GM18907 (cell line): ENCODE measurements at regions not wholly inside any gene's neighbourhood (a gene's known extent, or its start where the extent isn't known, plus 50 kb on each side); places are given as distances from the start of the nearest gene placed in this dataset.

ENCODE experiments used
- ATAC-seq: cut with Tn5 transposase; IDR thresholded peaks from one replicate; pipeline ENCODE4 v1.9.1; 2021; ENCODE audit warnings: mild to moderate bottlenecking, moderate library complexity; ENCODE audit not compliant: unreplicated experiment

DNA sequence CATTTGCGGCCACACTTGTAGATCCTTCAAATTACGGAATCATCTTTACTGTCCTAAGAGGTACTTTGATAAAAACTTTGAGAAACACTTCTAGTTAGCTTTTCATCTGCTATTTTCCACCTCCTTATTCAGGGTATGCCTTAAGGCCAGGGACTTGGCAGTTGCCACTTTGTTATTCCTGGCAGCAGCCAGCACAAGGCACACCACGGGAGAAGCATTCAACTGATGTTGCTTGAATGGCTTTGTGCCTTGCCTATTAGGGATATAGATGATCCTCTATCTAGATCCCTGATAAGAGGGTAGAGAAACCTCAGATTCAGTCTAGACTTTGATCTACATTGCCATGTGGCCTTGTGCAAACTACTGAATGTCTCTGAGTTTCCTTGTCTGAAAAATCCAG is 70.3 kb upstream of the EPHA4 start:
- no peak for ATAC-seq

DNA sequence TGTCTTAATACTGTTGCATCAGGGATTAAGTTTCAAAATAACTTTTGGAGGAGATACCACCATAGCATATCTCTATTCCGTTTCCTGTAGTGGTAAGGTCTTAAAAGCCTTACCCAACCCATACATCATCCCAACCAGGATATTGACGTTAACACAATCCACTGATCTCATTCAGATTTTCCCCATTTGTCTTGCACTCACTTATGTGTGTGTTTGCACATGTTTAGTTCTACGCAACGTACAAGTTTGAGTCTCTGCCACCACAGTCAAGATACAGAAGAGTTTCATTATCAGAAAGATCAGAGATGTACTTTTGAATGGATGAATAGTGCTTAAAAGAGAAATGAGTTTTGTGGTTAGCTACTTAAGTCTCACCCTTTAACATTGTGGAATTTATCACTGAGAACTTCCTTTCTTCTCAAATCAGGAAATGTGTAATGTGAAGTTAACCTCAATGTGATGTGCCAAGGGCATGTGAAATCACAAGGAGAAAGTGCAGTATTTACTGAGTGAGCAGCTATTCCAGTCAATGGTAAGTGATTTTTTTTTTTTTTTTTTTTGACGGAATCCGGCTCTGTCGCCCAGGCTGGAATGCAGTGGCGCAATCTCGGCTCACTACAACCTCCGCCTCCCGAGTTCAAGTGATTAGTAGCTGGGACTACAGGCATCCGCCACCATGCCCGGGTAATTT is 69.2 kb upstream of the EPHA4 start:
- ATAC-seq = no peak

DNA sequence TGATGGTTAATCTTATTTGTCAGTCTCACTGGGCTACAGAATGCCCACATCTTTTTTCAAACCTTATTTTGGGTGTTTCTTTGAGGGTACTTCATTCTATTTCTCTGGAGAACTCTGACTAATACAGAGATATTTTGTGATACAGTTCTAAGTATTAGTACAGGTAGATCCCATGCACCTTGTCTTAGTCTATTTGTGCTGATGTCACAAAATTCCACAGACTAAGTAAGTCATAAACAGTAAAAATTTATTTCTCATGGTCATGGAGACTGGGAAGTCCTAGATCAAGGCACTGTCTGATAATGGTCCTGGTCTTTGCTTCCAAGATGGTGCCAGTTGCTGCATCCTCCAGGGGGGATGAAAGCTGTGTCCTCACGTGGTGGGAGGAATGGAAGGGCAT is 68.6 kb upstream of the EPHA4 start:
- ATAC-seq = no peak

DNA sequence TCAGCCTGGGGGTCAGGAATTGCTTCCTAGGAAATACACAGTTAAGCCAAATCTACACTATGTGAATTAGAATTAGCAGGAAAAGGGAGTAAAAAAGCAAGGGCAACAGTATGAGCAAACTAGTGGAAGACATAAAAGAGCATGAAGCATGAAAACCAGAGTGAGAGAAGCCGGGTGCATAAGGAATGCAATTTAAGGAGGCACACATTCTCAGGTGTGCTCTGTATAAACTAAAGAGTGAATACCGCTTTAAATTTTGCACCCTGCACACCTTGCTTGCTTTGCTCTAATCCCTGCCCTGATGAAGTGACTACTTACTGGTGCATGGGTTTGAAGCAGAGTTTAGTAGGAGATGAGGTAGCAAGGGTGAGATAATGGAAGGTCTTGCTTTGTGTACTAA is 65.7 kb upstream of the EPHA4 start:
- no peak for ATAC-seq

DNA sequence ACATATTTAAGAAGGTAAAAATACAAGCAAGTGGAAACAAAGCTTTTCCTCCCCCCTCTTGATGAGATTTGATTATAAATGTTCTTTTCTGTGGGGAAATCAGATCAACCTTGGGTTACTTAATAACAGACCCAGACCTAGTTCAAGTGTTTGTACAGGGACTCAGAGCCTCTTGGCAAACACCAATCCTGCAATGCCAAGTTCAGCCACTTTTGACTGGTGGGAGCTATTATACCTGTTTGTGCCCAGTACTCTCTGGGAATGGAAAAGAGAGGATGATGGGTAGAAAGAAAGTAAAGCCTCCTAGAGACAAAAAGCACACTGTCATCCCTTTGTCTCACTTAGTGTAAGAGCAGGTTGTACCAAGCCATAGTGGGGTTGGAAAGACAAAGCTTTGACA is 63.8 kb upstream of the EPHA4 start:
- no peak for ATAC-seq

DNA sequence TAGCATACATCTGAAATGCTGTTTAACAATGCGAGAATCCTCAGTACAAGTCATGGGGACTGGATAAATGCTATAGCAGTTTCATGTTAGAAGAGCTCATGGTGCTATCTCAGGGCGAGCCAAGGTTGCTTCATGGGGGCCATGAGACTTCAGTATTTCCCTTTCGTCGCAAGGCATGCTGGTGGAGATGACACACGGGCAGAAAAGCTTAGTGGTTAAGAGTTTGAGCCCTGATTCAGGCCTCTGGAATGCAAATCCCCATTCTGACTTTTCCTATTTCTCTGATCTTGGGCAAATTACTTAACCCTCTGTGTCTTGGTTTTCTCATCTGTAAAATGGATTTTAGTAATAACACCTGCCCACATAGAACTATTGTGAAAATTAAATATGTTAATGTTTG is 57.4 kb upstream of the EPHA4 start:
- ATAC-seq = no peak

DNA sequence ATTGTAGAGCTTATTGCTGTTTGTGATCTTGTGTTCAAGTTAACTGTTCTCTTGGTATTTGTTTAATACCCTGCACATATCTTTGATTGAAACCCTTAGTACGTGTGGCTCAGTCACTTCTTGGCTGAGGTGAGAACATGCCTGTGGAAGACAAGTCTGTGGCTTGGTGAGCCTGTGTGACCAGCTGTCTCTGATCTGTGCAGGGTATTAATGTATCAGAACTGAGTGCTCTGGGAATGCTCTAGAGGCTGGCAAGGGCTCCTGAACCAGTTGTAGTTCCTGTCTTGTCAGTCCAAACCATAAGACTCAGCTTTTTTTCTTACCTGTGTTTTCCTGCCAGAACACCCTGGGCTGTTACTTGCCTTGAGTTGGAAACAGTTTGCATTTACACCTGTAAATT is 52.4 kb upstream of the EPHA4 start:
- no peak for ATAC-seq
